ENCODE measurements at regions not wholly inside any gene's neighbourhood (a gene's known extent, or its start where the extent isn't known, plus 50 kb on each side); places are given as distances from the start of the nearest gene placed in this dataset.

DNA sequence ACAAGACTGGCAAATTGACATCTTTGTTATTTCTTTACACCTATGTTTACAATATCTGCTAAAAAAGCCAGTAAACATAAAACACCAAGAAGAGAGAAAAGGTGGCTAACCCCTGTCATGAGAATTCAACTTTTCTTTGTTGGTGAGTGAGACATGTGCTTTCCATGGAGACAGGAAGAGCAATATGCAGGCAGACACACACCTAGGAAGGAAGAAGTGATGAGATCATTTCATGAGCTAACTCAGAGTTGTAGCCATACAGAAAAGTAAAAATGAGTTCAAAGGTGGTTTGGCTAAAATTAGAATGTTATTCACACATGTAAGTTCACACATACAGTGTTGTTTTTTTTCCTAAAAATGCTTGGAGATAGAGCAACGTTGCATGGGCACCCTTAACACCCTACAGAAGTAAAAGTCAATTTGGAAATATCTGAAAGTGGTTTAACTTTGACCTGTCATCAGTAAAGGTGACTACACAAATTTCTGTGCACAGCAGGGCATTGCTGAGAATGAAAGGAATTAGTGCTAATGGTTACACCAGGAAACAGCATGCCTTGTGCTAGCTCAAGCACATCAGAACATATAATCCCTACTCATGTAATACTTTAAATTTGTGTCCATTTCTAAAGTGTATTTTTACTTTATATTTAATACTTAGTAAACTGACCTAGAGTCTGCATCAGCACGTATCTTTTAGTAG lies 557.6 kb downstream of the CBLN2 start:
- TF ChIP-seq, protein P1, sequence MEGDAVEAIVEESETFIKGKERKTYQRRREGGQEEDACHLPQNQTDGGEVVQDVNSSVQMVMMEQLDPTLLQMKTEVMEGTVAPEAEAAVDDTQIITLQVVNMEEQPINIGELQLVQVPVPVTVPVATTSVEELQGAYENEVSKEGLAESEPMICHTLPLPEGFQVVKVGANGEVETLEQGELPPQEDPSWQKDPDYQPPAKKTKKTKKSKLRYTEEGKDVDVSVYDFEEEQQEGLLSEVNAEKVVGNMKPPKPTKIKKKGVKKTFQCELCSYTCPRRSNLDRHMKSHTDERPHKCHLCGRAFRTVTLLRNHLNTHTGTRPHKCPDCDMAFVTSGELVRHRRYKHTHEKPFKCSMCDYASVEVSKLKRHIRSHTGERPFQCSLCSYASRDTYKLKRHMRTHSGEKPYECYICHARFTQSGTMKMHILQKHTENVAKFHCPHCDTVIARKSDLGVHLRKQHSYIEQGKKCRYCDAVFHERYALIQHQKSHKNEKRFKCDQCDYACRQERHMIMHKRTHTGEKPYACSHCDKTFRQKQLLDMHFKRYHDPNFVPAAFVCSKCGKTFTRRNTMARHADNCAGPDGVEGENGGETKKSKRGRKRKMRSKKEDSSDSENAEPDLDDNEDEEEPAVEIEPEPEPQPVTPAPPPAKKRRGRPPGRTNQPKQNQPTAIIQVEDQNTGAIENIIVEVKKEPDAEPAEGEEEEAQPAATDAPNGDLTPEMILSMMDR (IDR thresholded peaks at IDR 0.05; ENCODE audit: unreplicated experiment): no peak
- Mint-ChIP-seq H3K27me3 (ENCODE audit: insufficient read depth, unreplicated experiment) (no peaks in the 10 kb centered on the region), H3K4me3 (ENCODE audit: unreplicated experiment) (no peak overlapping the region), H3K36me3 (ENCODE audit: insufficient read depth, unreplicated experiment) (no peaks in the 10 kb centered on the region), H3K4me1 (ENCODE audit: insufficient read depth, unreplicated experiment) (no peaks in the 10 kb centered on the region), H3K27ac (ENCODE audit: low read depth, unreplicated experiment) (no peak overlapping the region), H3K9me3 (ENCODE audit: unreplicated experiment) (no peaks in the 10 kb centered on the region)
- intact Hi-C loops (cut with micrococcal nuclease): no loop called here
- POLR2A ChIA-PET: interaction anchor here (1.1 kb wide), 1 partner anchor 9 kb away, joined by 5 read pairs; no protein-coding TSS in a partner anchor
- BruUV-seq (replicated peaks): no TSS peak
- CTCF ChIA-PET: interaction anchor here (0.6 to 0.7 kb wide), 2 partner anchors 20 to 42 kb away, joined by 3 to 4 read pairs; no protein-coding TSS in a partner anchor
- DNase-seq (ENCODE audit: unreplicated experiment): no peak

DNA sequence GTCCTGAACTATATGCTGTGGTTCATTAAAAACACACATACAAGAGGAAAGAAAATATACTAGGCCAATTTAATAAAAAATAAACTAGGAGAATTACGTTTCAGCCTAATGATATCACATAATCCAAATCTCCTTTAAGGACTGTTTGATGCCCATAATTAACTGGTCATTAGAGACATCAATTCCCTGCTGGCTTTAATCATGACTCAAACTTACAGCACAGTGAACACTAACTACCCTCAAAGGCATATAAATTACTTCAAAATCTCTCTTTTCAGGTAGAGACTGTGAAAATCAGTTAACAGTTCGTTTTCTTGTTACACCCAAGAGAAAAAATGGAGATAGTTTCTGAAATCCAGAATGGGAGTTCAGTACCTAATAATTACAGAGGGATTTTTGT lies 567.4 kb downstream of the CBLN2 start:
- TF ChIP-seq, protein P1 (IDR thresholded peaks at IDR 0.05; ENCODE audit: unreplicated experiment): no peak
- no peaks in the 10 kb centered on the region for H3K36me3 Mint-ChIP-seq (ENCODE audit: insufficient read depth, unreplicated experiment)
- H3K4me1 Mint-ChIP-seq (ENCODE audit: insufficient read depth, unreplicated experiment): no peaks in the 10 kb centered on the region
- H3K27me3 Mint-ChIP-seq (ENCODE audit: insufficient read depth, unreplicated experiment): no peaks in the 10 kb centered on the region
- BruUV-seq (replicated peaks): no TSS peak
- DNase-seq (ENCODE audit: unreplicated experiment): no peak
- no peak overlapping the region for H3K27ac Mint-ChIP-seq (ENCODE audit: low read depth, unreplicated experiment)
- CTCF ChIA-PET: no interaction called here
- H3K9me3 Mint-ChIP-seq (ENCODE audit: unreplicated experiment): no peaks in the 10 kb centered on the region
- intact Hi-C loops (cut with micrococcal nuclease): no loop called here
- POLR2A ChIA-PET: no interaction called here
- no peak overlapping the region for H3K4me3 Mint-ChIP-seq (ENCODE audit: unreplicated experiment)

DNA sequence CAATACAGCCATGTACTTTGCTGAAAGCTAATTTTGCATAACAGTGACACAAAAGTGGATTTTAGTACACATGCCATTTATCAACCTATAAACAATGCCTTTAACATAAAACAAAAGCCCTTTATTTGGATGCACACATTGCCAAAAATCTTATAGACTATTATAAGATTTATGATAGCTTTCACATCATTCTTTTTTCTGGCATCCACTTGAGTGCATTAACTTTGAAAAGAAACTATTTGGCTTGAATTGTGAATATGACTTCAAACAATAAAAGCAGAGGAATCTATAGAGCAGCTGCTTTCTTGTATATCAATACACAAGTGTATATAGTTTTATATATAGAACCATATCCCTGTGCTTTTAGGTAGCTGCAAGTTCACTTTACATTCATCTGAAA lies 577.4 kb downstream of the CBLN2 start:
- intact Hi-C loops (cut with micrococcal nuclease): no loop called here
- ChIA-PET CTCF (interaction anchor here (0.7 kb wide), 2 partner anchors 13 to 1476 kb away, joined by 3 to 4 read pairs; no protein-coding TSS in a partner anchor), POLR2A (no interaction called here)
- Mint-ChIP-seq H3K4me3 (ENCODE audit: unreplicated experiment) (no peak overlapping the region), H3K9me3 (ENCODE audit: unreplicated experiment) (no peaks in the 10 kb centered on the region), H3K27me3 (ENCODE audit: insufficient read depth, unreplicated experiment) (no peaks in the 10 kb centered on the region), H3K4me1 (ENCODE audit: insufficient read depth, unreplicated experiment) (no peaks in the 10 kb centered on the region), H3K36me3 (ENCODE audit: insufficient read depth, unreplicated experiment) (no peaks in the 10 kb centered on the region), H3K27ac (ENCODE audit: low read depth, unreplicated experiment) (no peak overlapping the region)
- TF ChIP-seq, protein P1 (IDR thresholded peaks at IDR 0.05; ENCODE audit: unreplicated experiment): no peak
- DNase-seq (ENCODE audit: unreplicated experiment): no peak
- no TSS peak for BruUV-seq (replicated peaks)

DNA sequence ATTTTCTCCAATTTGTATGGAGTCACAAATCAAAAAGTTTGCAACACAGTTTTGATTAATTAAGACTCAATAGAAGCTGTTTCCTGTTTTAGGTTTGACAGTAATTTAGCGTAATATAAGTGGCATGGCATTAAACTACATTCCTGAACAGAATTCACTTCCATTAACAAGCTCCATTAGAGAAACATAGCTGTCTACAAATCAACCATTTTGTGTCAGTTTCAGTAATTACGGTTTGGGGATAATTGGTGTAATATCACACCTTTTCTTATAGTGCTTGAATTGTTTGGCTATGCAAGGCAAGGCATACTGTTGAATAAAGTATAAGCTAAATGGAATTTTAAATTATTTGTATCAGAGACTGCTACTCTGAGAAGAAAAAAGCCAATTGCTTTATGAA lies 585.5 kb downstream of the CBLN2 start:
- no peaks in the 10 kb centered on the region for H3K9me3 Mint-ChIP-seq (ENCODE audit: unreplicated experiment)
- H3K27ac Mint-ChIP-seq (ENCODE audit: low read depth, unreplicated experiment): no peak overlapping the region
- H3K4me3 Mint-ChIP-seq (ENCODE audit: unreplicated experiment): no peak overlapping the region
- DNase-seq (ENCODE audit: unreplicated experiment): no peak
- ChIA-PET CTCF (no interaction called here), POLR2A (no interaction called here)
- intact Hi-C loops (cut with micrococcal nuclease): no loop called here
- H3K36me3 Mint-ChIP-seq (ENCODE audit: insufficient read depth, unreplicated experiment): no peaks in the 10 kb centered on the region
- TF ChIP-seq, protein P1 (IDR thresholded peaks at IDR 0.05; ENCODE audit: unreplicated experiment): no peak
- no TSS peak for BruUV-seq (replicated peaks)
- no peaks in the 10 kb centered on the region for H3K27me3 Mint-ChIP-seq (ENCODE audit: insufficient read depth, unreplicated experiment)
- no peaks in the 10 kb centered on the region for H3K4me1 Mint-ChIP-seq (ENCODE audit: insufficient read depth, unreplicated experiment)

Measured in MCF 10A (cell line).